HG02938 (cell line): ENCODE measurements at regions not wholly inside any gene's neighbourhood (a gene's known extent, or its start where the extent isn't known, plus 50 kb on each side); places are given as distances from the start of the nearest gene placed in this dataset.

Source experiments
- ATAC-seq: cut with Tn5 transposase; IDR thresholded peaks from one replicate; pipeline ENCODE4 v1.9.1; 2021; ENCODE audit warnings: mild to moderate bottlenecking, moderate library complexity; ENCODE audit not compliant: unreplicated experiment

DNA sequence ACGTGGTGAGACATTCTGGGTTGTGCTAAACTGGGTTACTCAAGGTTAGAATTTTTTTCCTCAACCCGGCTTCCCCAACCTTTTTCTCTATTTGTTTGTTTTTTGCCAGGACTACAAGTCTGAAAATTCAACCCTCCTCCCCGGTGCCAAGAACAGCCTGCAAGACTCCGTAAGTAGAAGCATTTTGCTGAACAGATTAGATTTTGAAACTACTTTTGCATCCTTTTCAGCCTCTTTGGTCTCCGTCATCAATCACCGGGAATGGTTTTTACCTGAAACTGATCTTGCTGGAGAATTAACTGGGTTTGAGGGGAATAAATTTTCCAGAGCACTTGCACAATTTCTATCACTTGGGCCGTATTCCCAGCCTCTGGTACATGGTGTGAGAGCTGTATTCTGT lies 501.2 kb upstream of the EEF2KMT start:
- no peak for ATAC-seq

GRCh38 chr16:5595849-5596248 lies 498.3 kb upstream of the EEF2KMT start:
- no peak for ATAC-seq

DNA sequence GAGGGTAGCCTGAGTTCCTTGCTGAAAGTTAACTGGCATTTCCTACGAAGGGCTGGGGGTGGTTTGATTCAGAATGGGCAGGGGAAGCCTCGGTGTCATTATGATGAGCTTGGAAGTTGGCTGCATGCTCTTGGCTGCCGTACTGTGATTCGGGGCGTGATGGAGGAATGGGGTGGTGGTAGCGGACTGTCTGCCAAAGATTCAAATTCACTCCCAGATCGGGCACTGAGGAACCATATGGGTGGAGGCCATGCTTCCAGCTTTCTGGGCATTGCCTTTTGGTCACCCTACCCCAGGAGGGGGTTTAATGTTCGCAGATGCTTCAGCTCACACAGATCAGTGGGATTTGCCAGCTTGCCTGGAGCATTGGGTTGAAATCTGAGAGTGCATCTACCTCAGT lies 492.8 kb upstream of the EEF2KMT start:
- ATAC-seq = no peak

GRCh38 chr16:5589812-5590373 lies 492.3 kb upstream of the EEF2KMT start:
- ATAC-seq = no peak

DNA sequence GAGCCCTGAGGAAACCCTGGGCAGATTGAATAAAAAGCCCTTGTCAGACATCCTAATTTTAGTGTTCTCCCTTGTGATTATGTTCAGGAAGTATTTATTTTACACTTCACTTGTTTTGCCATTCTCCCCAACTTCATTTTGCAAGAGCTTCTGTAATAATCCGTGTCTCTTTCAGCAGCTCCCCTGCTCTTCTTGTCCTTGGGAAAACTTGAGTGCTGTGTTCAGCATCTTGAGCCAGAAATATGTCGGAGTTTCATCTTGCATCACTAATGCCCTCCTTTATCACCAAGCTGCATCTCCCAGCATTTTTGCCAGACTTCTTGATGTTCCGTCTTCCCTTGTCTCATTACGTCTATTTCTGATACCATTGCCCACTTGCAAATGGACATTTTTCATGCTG lies 486.5 kb upstream of the EEF2KMT start:
- no peak for ATAC-seq

DNA sequence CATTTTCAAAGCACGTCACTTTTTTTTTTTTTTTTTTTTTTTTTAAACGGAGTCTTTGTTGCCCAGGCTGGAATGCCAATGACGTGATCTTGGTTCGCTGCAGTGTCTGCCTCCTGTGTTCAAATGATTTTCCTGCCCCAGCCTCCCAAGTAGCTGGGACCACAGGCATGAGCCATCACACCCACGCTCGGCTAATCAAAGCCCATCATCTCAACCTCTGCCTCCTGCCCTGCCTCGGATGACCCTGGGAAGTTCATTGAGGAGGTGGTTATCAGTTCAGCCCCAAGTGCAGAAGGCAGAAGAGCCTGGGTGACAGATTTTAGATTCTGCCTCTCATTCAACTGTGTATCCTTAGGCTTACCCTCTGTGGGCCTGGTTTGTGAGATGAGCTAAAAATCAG lies 484.9 kb upstream of the EEF2KMT start:
- no peak for ATAC-seq

GRCh38 chr16:5581908-5582307 lies 484.3 kb upstream of the EEF2KMT start:
- no peak for ATAC-seq

GRCh38 chr16:5581428-5581827 lies 483.8 kb upstream of the EEF2KMT start:
- ATAC-seq = no peak

- no peak for ATAC-seq
Measured at GRCh38 chr16:5580772-5581171, 483.2 kb upstream of the EEF2KMT start.

- ATAC-seq = no peak
Measured at GRCh38 chr16:5580296-5580695, 482.7 kb upstream of the EEF2KMT start.

- ATAC-seq = no peak
Measured at GRCh38 chr16:5578980-5579379, 481.4 kb upstream of the EEF2KMT start.

DNA sequence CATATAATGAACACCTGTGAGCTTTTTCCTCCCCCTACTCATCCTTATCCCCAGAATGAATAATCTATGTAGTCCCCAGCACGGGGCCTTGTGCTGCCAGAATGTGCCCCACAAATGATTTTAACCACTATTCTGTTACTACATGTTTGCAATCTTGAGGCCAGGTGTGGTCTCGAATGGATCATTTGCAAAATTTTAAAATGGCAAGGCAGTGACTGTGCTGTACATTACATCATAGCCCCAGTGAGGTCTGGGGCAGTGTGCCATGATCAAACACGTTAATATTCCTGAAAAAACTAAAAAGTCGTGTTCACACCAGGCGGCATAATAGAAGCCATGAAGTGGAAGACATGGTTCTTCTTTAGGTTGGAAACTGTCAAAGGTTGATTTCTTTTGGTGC lies 479.9 kb upstream of the EEF2KMT start:
- no peak for ATAC-seq

DNA sequence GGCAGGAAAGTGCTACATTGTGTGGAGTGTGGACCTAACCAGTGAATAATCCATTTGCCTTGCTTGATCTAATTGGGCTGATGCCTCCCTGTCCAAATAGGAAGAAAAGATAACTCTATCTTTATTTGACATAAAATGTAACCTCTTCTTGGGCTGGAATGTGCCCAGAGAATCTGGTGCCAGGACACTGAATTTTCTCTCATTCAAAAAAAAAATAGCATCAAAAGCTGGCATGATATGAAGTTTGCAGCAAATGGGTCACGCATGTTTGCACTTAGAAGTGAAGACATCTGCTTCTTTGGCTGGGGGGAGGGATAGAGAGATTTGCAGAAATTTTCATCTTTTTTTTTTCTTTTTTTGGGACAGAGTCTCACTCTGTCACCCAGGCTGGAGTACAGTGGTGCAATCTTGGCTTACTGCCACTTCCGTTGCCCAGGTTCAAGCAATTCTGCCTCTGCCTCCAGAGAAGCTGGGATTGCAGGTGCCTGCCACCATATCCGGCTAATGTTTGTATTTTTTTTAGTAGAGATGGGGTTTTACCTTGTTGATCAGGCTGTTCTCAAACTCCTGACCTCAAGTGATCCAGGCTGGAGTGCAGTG lies 478.2 kb upstream of the EEF2KMT start:
- ATAC-seq = no peak

DNA sequence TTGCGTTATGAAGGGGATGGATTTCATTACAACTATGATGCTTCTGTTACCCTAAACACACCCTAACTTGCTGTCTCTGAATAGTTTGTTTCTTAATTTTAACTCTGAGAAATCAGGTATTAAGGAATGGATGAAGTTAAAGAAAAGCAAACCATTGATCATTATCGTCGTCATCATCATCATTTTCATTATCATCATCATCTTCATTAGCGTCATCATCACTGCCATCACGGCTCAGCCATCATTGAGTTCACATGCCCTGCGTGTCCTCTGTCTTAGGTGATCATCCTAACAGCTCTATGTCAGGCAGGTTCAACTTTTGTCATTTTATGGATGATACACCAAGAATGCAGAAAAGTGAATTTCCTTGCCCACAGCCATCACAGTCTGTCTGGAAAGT lies 477.5 kb upstream of the EEF2KMT start:
- ATAC-seq = no peak

DNA sequence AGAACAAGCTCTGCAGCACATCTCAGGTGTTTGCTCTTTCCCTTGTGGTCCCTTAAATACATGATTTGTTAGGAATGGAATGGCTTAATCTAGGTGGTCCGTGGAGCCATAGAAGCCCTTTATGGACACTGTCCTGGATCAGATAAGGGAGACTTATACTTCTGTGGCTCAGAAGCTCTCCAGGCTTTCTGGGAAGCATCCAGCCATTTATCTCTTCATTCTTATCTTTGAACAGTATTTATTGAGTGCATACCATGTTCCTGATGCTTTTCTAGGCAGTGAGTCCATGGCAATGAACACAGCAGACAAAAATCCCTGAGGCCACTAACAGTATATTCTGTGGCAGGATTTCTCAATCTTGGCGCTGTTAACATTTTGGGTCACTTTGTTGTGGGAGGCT lies 474.5 kb upstream of the EEF2KMT start:
- no peak for ATAC-seq

DNA sequence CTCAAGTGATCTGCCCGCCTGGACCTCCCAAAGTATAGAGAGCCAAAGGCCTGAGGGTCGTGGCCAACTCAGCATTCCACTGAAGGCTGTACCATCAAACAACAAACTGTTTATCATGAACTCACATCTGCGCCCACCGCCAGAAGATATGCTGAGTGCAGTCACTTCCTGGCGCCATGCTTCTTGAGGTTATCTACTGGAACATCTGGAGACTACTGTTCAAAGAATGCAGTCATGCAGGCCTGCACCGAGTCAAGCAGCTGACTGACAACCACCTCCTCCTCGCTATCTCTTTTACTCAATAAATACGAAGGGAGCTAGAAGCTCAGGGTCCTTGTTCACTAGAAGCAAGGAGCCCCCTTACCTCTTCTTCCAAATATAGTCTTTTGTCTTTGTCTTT lies 473.9 kb upstream of the EEF2KMT start:
- no peak for ATAC-seq

DNA sequence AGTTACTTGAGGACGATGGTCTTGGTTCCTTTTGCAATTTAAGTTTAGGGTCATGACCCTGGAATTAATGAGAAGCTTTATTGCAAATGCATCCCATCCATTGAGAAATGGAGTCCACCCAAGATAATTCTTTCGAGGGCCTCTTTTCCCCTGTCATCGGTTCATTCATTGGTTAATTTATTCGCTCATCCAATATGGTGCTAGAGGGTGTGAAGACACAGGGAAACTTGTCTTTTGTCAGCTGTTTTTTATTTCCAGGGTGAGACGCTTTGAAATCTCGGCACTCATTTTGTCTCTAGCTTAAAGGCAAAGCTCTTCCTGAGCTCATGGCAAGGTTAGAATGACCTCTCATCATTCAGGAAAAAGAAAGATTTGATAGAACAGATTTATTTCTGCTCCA lies 464.2 kb upstream of the EEF2KMT start:
- no peak for ATAC-seq

- ATAC-seq = no peak
Measured at GRCh38 chr16:5560084-5560483, 462.5 kb upstream of the EEF2KMT start.

DNA sequence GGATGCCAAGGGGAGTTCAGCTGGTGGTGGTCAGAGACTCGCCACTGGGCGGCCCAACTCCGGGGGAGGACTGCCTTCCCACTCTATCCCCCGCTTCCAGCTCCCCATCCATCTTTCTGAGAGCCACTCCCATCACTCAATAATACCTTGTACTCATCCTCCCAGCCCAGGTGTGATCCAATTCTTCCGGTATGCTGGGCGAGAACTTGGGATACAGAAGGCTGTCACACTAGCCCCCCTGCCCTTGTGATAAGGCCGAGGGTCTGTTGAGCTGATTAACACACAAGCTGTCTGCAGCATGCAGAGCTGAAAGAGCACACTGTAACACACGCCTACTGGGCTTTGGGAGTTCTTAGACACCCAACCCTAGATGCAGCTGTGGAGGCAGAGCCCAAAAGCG lies 460.4 kb upstream of the EEF2KMT start:
- no peak for ATAC-seq

DNA sequence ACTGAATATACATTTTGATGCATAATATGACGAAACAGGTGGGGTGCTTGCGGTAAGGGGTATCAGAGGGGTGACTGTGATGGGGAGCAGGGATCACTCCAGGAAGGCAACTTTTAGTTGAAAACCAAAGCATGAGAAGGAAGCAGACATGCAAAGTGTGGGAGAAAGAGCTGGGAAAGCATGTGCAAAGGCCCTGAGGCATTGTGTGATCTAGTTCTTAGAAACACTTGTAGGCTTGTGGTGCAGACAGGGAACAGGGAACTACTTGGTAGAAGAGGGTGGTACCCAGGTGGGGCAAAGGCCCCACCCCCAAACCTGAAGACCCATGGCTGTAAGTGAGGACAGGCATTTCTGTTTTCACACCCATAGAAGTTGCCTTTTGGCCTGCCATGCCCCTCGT lies 459.9 kb upstream of the EEF2KMT start:
- no peak for ATAC-seq

DNA sequence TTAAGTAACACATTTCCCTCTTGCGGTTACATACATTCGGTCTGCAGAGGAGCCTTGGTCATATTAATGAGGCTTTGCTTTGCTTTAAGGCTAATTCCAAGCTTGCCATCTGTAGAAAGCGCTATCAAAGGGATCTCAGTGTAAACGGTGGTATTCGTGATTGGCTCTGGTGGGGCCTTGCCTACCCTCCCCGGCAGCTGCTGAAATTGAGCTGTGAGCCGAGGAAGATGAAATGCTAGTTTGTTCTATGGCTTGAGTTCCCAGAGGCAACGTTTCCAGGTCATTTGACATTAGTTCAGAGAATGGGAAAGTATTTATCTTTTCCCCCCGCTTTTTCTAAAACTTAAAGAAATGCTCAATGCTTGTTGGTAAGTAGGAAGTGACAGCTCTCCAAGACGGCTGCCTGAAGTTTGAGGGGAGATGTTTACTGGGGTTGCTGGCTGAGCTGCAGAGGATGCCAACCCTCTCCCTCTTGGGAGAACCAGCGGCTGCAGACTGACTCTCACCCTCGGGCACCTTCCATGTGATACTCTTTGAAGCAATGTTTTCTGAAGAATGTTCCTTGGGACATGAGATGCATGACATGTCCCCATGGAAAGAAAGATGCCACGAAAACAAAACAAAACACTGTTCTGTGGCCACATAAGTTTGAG lies 458.7 kb upstream of the EEF2KMT start:
- no peak for ATAC-seq

- no peak for ATAC-seq
Measured at GRCh38 chr16:5551909-5552308, 454.3 kb upstream of the EEF2KMT start.

- no peak for ATAC-seq
Measured at GRCh38 chr16:5549802-5550201, 452.2 kb upstream of the EEF2KMT start.
